ENCODE measurements at regions not wholly inside any gene's neighbourhood (a gene's known extent, or its start where the extent isn't known, plus 50 kb on each side); places are given as distances from the start of the nearest gene placed in this dataset.
"Not testable (repeated sequence)": the region's sequence is repeated elsewhere in the genome, so short reads cannot be mapped to it uniquely, and the experiment has no call there.

- no peak overlapping the region for H3K27ac ChIP-seq
- no peaks in the 10 kb centered on the region for H3K36me3 ChIP-seq
- H3K9me3 ChIP-seq, result no peaks in the 10 kb centered on the region
- H3K4me1 ChIP-seq (ENCODE audit: control insufficient read depth in 1 of 2, low read depth in 2 of 2), result no peaks in the 10 kb centered on the region
- no peak overlapping the region for H3K4me3 ChIP-seq
- DNase-seq (ENCODE audit: low spot score), result no peak
- no peak for ATAC-seq (ENCODE audit: insufficient number of reproducible peaks, low FRiP score, low read depth)
- TF ChIP-seq CTCF (IDR thresholded peaks at IDR 0.05), result no peak
- no peaks in the 10 kb centered on the region for H3K27me3 ChIP-seq (replicated peaks; ENCODE audit: insufficient read depth)
These were observed 384.1 kb upstream of the CNTNAP2 start for GRCh38 chr7:145732521-145732920.

DNA sequence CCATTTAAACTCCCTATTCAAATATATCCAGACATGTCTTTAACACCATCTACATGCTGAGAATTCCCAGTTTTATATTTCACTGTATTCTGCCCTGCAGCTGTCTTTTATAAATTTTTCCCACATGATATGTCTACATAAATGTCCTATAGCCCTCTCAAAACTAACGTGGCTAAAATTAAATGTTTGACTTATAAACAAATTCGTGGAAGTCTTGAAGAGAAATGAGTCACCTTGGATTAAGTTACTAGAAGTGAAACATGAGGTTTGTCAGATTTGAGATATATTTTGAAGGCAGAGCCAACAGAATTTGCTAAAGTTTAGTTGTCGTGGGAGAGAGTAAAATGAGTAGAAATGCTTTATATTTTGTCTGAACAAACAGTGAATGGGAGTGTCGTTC, 386.9 kb upstream of the CNTNAP2 start:
- Histone ChIP-seq H3K4me3 (no peak overlapping the region), H3K36me3 (no peaks in the 10 kb centered on the region), H3K9me3 (no peaks in the 10 kb centered on the region), H3K27me3 (replicated peaks; ENCODE audit: insufficient read depth) (no peaks in the 10 kb centered on the region), H3K4me1 (ENCODE audit: control insufficient read depth in 1 of 2, low read depth in 2 of 2) (no peaks in the 10 kb centered on the region), H3K27ac (no peak overlapping the region)
- no peak for DNase-seq (ENCODE audit: low spot score)
- ATAC-seq (ENCODE audit: insufficient number of reproducible peaks, low FRiP score, low read depth), result no peak
- TF ChIP-seq CTCF (IDR thresholded peaks at IDR 0.05), result no peak

DNA sequence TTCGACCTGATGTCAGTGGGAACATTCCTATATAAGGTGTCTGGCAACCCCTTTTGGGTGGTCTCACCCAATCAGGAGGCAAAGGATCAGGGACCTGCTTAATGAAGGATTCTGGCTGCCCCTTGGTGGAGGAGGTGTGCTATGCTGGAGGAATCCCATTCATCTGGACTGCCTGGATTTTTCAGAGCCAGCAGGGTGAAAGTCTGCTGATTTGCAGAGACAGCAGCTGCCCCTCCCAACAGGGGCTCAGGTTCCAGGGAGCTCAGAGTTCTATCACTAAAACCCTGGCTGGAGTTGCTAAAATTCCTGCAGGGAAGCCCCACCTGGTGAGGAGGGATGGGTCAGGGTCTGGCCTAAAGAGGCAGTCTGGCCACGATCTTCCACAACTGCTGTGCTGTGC, 398.5 kb upstream of the CNTNAP2 start:
- no peaks in the 10 kb centered on the region for H3K27me3 ChIP-seq (replicated peaks; ENCODE audit: insufficient read depth)
- DNase-seq (ENCODE audit: low spot score) (no peak), ATAC-seq (ENCODE audit: insufficient number of reproducible peaks, low FRiP score, low read depth) (no peak)
- H3K36me3 ChIP-seq, result no peaks in the 10 kb centered on the region
- no peaks in the 10 kb centered on the region for H3K9me3 ChIP-seq
- no peak for TF ChIP-seq CTCF (IDR thresholded peaks at IDR 0.05)
- no peaks in the 10 kb centered on the region for H3K4me1 ChIP-seq (ENCODE audit: control insufficient read depth in 1 of 2, low read depth in 2 of 2)
- no peak overlapping the region for H3K4me3 ChIP-seq
- no peak overlapping the region for H3K27ac ChIP-seq

DNA sequence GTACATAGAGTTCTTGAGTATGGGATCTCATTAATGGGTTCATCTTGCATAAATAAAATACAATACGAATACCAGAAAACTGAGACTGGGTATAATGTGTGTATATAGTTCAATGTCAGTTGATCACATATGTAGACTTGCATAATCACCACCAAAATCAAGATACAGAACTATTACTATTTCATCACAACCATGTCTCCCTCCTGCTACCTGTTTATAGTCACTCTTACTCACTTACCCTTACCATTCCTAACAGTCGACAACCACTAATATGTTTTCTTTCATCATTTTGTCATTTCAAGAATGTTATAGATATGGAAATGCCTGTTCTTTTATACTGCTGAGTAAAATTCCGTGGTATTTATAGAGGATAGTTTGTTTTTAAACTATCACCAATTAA, 416.1 kb upstream of the CNTNAP2 start:
- H3K27ac ChIP-seq, result no peak overlapping the region
- H3K4me1 ChIP-seq (ENCODE audit: control insufficient read depth in 1 of 2, low read depth in 2 of 2), result no peaks in the 10 kb centered on the region
- no peaks in the 10 kb centered on the region for H3K9me3 ChIP-seq
- ATAC-seq (ENCODE audit: insufficient number of reproducible peaks, low FRiP score, low read depth) (no peak), DNase-seq (ENCODE audit: low spot score) (no peak)
- no peak overlapping the region for H3K4me3 ChIP-seq
- no peaks in the 10 kb centered on the region for H3K27me3 ChIP-seq (replicated peaks; ENCODE audit: insufficient read depth)
- no peaks in the 10 kb centered on the region for H3K36me3 ChIP-seq
- TF ChIP-seq CTCF (IDR thresholded peaks at IDR 0.05), result no peak

DNA sequence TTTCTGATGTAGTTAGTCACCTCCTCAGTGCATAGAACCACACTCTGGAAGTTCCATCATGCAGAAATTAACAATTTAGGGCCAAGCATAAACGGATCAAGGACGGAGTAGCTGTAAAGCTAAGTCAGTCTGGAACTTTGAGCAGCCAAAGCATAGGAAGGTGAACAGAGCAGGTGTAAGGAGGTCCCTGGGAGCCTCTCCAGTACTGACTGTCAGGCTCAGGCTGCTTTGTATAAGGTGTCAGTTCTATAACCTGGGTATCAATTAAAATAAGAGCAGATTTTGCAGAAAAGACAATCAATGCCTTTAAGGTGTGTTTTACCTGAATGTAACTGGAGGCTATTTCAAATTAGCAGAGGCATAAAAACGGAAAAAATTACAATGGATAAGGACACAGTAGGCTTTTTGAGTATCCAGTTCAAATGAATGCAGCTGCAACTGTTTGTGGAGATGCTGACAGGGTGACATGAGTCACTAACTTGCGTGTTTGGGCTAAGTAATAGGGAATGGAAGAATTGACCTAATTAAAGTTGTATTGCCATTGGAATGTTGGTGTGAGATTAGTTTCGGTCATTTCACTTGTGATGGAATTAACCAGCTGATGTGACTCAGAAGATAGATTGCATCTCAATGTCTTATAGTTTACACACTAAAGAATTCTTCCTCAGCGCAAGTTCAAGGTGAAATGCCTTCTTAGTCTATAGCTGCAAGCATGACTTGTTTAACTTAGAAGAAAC, 417.9 kb upstream of the CNTNAP2 start:
- H3K27me3 ChIP-seq (replicated peaks; ENCODE audit: insufficient read depth), result no peaks in the 10 kb centered on the region
- no peak overlapping the region for H3K4me3 ChIP-seq
- H3K27ac ChIP-seq, result no peak overlapping the region
- H3K36me3 ChIP-seq, result no peaks in the 10 kb centered on the region
- ATAC-seq (ENCODE audit: insufficient number of reproducible peaks, low FRiP score, low read depth) (no peak), DNase-seq (ENCODE audit: low spot score) (no peak)
- TF ChIP-seq CTCF (IDR thresholded peaks at IDR 0.05), result no peak
- no peaks in the 10 kb centered on the region for H3K9me3 ChIP-seq
- no peaks in the 10 kb centered on the region for H3K4me1 ChIP-seq (ENCODE audit: control insufficient read depth in 1 of 2, low read depth in 2 of 2)

GRCh38 chr7:145697412-145698107, 419.0 kb upstream of the CNTNAP2 start:
- H3K27me3 ChIP-seq (replicated peaks; ENCODE audit: insufficient read depth); H3K9me3 ChIP-seq; H3K4me1 ChIP-seq (ENCODE audit: control insufficient read depth in 1 of 2, low read depth in 2 of 2); H3K4me3 ChIP-seq; ATAC-seq (ENCODE audit: insufficient number of reproducible peaks, low FRiP score, low read depth); H3K36me3 ChIP-seq; H3K27ac ChIP-seq; DNase-seq (ENCODE audit: low spot score): not testable (repeated sequence)

All from thoracic aorta (tissue), 2 donors.